SU-DHL-6 (cell line): ENCODE measurements at regions not wholly inside any gene's neighbourhood (a gene's known extent, or its start where the extent isn't known, plus 50 kb on each side); places are given as distances from the start of the nearest gene placed in this dataset.

ENCODE experiments used
- H2AFZ ChIP-seq: fragments of 200-600 bp; sonication (generic); 2 replicates; pipeline ENCODE4 v1.6.1; 2014; ENCODE audit warnings: low read depth, mild to moderate bottlenecking, moderate library complexity, mixed read lengths, antibody characterized with exemption, low read length; ENCODE audit not compliant: severe bottlenecking
- H3F3A ChIP-seq: fragments of 200-600 bp; shearing (Covaris generic); 2 replicates; pipeline ENCODE4 v1.6.0; 2016; ENCODE audit warnings: antibody characterized with exemption, mild to moderate bottlenecking; ENCODE audit not compliant: insufficient read depth
- H3K27ac ChIP-seq: fragments of 200-600 bp; sonication (generic); 2 replicates; pipeline ENCODE4 v1.5.1; 2016; ENCODE audit warnings: low read depth, mild to moderate bottlenecking, low read length, moderate library complexity, mixed read lengths
- H3K27me3 ChIP-seq: fragments of 200-600 bp; sonication (generic), shearing (Covaris generic); 2 replicates; pipeline ENCODE4 v1.6.0; 2014; ENCODE audit warnings: mild to moderate bottlenecking, low read length
- H3K36me3 ChIP-seq: fragments of 200-600 bp; sonication (generic); 2 replicates; pipeline ENCODE4 v1.6.1; 2014; ENCODE audit warnings: mild to moderate bottlenecking, low read length, mixed read lengths
- H3K4me2 ChIP-seq: fragments of 300-600, 200-600 bp; shearing (Covaris generic), sonication (generic); 2 replicates; pipeline ENCODE4 v1.6.0; 2014; ENCODE audit warnings: low read length, low read depth, mild to moderate bottlenecking; ENCODE audit not compliant: poor library complexity, severe bottlenecking
- H3K4me3 ChIP-seq: fragments of 200-600 bp; sonication (generic); 2 replicates; pipeline ENCODE4 v1.5.1; 2014; ENCODE audit warnings: antibody characterized with exemption, low read length, mild to moderate bottlenecking, mixed read lengths; ENCODE audit not compliant: insufficient read depth, poor library complexity, severe bottlenecking
- H3K79me2 ChIP-seq: fragments of 200-600 bp; sonication (generic); 2 replicates; pipeline ENCODE4 v1.6.1; 2014; ENCODE audit warnings: mild to moderate bottlenecking, low read length, moderate library complexity; ENCODE audit not compliant: insufficient read depth
- H3K9ac ChIP-seq: fragments of 200-600 bp; sonication (generic); 2 replicates; pipeline ENCODE4 v1.7.0; 2014; ENCODE audit warnings: mild to moderate bottlenecking, low read length
- H3K9me2 ChIP-seq: fragments of 200-600 bp; sonication (generic); replicated peaks from 2 replicates; pipeline ENCODE4 v1.6.1; 2014; ENCODE audit warnings: low read length; ENCODE audit not compliant: insufficient read depth
- H3K9me3 ChIP-seq: fragments of 200-600 bp; sonication (generic); 2 replicates; pipeline ENCODE4 v1.6.1; 2014; ENCODE audit warnings: low read length, mixed read lengths; ENCODE audit not compliant: insufficient read depth
- H4K20me1 ChIP-seq: fragments of 200-600 bp; sonication (generic); 2 replicates; pipeline ENCODE4 v1.6.1; 2014; ENCODE audit warnings: low read depth, mild to moderate bottlenecking, antibody characterized with exemption, low read length, moderate library complexity, mixed read lengths
- EZH2phosphoT487 ChIP-seq: fragments of 200-600 bp; sonication (generic), shearing (Covaris generic); conservative IDR thresholded peaks from 2 replicates; pipeline ENCODE4 v1.6.1; 2018; ENCODE audit warnings: mild to moderate bottlenecking, antibody characterized with exemption, low read length, moderate library complexity, mixed read lengths
- TF ChIP-seq, protein P1 (sequence below): fragments of 200-600 bp; sonication (generic); IDR thresholded peaks from one replicate; pipeline ENCODE4 v1.5.1; 2017; ENCODE audit warnings: antibody characterized with exemption, mild to moderate bottlenecking, low read length, moderate library complexity; ENCODE audit not compliant: insufficient read depth, poor library complexity, severe bottlenecking

DNA sequence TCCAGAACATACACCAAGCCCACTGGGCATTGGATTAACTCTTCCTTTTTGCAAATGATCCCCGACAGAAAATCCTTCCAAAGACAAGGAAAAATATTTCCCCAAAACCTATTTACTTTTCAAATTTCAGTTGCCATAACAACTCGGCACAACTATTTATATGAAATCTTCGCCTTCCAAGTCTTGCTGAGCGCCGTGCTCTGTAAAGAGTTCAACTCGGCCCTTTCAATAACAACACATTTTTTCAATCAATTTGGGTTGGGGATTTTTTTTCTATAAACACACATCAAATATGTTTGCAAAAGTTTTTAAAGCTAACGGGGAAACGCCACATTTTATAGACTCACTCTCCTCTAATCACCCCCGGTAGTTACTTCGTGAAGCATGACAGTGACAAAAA lies 333.8 kb downstream of the MN1 start:
- TF ChIP-seq, protein P1, sequence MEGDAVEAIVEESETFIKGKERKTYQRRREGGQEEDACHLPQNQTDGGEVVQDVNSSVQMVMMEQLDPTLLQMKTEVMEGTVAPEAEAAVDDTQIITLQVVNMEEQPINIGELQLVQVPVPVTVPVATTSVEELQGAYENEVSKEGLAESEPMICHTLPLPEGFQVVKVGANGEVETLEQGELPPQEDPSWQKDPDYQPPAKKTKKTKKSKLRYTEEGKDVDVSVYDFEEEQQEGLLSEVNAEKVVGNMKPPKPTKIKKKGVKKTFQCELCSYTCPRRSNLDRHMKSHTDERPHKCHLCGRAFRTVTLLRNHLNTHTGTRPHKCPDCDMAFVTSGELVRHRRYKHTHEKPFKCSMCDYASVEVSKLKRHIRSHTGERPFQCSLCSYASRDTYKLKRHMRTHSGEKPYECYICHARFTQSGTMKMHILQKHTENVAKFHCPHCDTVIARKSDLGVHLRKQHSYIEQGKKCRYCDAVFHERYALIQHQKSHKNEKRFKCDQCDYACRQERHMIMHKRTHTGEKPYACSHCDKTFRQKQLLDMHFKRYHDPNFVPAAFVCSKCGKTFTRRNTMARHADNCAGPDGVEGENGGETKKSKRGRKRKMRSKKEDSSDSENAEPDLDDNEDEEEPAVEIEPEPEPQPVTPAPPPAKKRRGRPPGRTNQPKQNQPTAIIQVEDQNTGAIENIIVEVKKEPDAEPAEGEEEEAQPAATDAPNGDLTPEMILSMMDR, result no peak
- no peak for TF ChIP-seq EZH2phosphoT487
- H3K9me3 ChIP-seq, result no peaks in the 10 kb centered on the region
- H4K20me1 ChIP-seq, result no peaks in the 10 kb centered on the region

DNA sequence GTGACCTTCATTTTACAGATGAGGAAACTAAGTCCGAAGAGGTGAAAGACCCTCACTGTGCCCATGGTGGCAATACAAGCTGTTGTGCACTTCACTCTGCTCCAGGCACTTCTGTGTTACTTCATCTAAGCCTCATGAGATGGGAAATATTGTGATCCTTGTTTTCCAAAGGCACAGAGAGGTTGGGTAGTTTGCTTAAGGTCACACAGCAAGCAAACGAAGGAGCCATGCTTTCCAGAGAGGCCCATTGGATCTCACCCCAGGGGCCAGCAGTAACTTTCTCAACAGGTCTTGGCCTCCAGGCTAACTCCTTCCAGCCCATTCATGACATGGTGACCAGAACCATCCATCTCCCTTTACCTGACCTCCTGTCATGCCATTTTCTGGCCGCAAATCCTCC lies 332.8 kb downstream of the MN1 start:
- Histone ChIP-seq H3K9ac (no peak overlapping the region), H3K9me2 (no peaks in the 10 kb centered on the region), H3K9me3 (no peaks in the 10 kb centered on the region), H4K20me1 (no peaks in the 10 kb centered on the region), H3K27me3 (no peaks in the 10 kb centered on the region), H3K4me2 (no peak overlapping the region), H3F3A (no peaks in the 10 kb centered on the region), H3K36me3 (no peaks in the 10 kb centered on the region), H3K27ac (no peak overlapping the region), H3K79me2 (no peaks in the 10 kb centered on the region), H3K4me3 (no peak overlapping the region), H2AFZ (no peak overlapping the region)
- TF ChIP-seq EZH2phosphoT487, result no peak
- TF ChIP-seq, protein P1, result no peak

More for the DNA sequence above, 333.8 kb downstream of the MN1 start:
- H3K9ac ChIP-seq, result no peak overlapping the region
- no peak overlapping the region for H3K4me3 ChIP-seq
- H3F3A ChIP-seq, result no peaks in the 10 kb centered on the region
- no peak overlapping the region for H2AFZ ChIP-seq
- H3K9me2 ChIP-seq, result no peaks in the 10 kb centered on the region
- no peaks in the 10 kb centered on the region for H3K36me3 ChIP-seq
- no peak overlapping the region for H3K27ac ChIP-seq
- no peaks in the 10 kb centered on the region for H3K79me2 ChIP-seq
- H3K27me3 ChIP-seq, result no peaks in the 10 kb centered on the region
- no peak overlapping the region for H3K4me2 ChIP-seq

DNA sequence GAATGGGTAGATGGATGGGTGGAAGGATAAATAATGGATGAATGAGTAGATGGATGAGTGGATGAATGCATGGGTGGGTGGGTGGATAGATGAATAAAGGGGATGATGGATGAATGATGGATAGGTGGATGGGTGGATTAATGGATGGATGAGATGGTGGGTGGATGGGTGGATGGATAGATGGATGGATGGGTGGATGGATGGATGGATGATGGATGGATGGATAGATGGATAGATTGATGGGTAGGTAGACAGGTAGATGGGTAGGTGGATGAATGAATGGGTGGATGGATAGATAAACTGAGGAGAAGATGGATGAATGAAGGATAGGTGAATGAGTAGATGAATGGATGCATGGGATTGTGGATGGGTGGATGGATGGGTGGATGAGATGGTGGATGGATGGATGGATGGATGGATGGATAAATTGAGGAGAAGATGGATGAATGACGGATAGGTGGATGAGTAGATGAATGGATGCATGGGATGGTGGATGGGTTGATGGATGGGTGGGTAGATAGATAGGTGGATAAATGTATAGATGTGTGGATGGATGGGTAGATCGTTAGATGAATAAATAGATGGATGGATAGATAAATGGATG lies 331.3 kb downstream of the MN1 start:
- Histone ChIP-seq H3F3A (no peaks in the 10 kb centered on the region), H3K36me3 (no peaks in the 10 kb centered on the region), H3K4me2 (no peak overlapping the region), H2AFZ (no peak overlapping the region), H3K9ac (no peak overlapping the region), H3K9me3 (no peaks in the 10 kb centered on the region), H3K27ac (no peak overlapping the region), H4K20me1 (no peaks in the 10 kb centered on the region), H3K27me3 (no peaks in the 10 kb centered on the region), H3K79me2 (no peaks in the 10 kb centered on the region), H3K9me2 (no peaks in the 10 kb centered on the region), H3K4me3 (no peak overlapping the region)
- no peak for TF ChIP-seq EZH2phosphoT487
- TF ChIP-seq, protein P1, result no peak
